GM20000 (cell line): ENCODE measurements at regions not wholly inside any gene's neighbourhood (a gene's known extent, or its start where the extent isn't known, plus 50 kb on each side); places are given as distances from the start of the nearest gene placed in this dataset.

Source experiments
- DNase-seq: peaks from one replicate; pipeline ENCODE4 v3.0.0; 2012; ENCODE audit warnings: low spot score
- TF ChIP-seq, protein P1 (sequence below): IDR thresholded peaks from 2 replicates; pipeline ENCODE4 v1.5.1; 2012; ENCODE audit warnings: mild to moderate bottlenecking, control low read depth; ENCODE audit errors: extremely low read depth, missing control alignments

DNA sequence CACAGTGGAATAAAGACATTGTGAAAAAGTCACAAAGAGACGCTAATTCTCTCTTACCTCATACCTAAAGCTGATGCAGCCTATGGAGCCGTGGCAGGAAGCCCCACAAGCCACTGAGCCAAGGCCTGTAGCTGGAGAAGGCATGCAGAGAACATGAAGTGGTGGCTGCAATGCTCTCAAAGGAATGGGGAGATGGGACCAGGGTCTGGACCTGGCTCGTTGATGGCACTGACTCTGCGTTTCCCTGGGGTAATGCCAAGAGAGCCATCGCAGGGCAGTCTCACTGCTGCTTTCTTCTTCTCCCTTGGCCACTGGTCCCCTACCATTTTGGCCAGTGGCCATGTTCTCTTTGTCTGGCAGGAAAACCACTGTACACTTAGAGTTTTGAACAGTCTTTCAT lies 329.9 kb upstream of the ZMIZ1 start:
- DNase-seq = no peak
- TF ChIP-seq, protein P1, sequence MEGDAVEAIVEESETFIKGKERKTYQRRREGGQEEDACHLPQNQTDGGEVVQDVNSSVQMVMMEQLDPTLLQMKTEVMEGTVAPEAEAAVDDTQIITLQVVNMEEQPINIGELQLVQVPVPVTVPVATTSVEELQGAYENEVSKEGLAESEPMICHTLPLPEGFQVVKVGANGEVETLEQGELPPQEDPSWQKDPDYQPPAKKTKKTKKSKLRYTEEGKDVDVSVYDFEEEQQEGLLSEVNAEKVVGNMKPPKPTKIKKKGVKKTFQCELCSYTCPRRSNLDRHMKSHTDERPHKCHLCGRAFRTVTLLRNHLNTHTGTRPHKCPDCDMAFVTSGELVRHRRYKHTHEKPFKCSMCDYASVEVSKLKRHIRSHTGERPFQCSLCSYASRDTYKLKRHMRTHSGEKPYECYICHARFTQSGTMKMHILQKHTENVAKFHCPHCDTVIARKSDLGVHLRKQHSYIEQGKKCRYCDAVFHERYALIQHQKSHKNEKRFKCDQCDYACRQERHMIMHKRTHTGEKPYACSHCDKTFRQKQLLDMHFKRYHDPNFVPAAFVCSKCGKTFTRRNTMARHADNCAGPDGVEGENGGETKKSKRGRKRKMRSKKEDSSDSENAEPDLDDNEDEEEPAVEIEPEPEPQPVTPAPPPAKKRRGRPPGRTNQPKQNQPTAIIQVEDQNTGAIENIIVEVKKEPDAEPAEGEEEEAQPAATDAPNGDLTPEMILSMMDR = no peak

DNA sequence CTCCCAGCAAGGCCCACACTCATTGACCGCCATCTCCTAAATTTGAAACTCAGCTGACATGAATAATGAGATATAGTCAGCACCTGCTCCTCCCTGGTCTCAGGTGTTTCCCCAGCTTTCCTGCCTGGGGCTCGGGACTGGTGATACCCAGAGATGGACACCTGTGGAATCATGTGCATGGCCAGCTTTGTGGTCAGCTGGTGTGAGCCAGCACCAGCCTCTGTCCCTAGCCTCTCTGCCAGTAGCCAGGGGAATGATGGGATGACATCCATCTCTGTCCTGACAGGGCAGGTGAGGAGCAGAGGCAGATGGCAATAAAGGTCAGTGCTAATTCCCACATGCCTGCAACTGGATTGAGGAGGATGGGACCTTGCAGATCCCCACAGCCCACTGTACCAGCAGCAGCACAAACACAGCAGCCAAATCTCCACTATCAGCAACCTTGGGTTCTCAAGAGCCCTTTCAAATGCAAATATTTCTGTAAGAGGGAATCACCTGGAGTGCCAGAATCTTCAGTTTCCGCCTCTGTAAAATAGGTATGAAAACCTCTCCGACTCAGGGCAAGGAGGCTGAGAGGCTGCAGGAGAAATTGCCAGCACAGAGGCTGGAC lies 329.2 kb upstream of the ZMIZ1 start:
- TF ChIP-seq, protein P1 = no peak
- no peak for DNase-seq

DNA sequence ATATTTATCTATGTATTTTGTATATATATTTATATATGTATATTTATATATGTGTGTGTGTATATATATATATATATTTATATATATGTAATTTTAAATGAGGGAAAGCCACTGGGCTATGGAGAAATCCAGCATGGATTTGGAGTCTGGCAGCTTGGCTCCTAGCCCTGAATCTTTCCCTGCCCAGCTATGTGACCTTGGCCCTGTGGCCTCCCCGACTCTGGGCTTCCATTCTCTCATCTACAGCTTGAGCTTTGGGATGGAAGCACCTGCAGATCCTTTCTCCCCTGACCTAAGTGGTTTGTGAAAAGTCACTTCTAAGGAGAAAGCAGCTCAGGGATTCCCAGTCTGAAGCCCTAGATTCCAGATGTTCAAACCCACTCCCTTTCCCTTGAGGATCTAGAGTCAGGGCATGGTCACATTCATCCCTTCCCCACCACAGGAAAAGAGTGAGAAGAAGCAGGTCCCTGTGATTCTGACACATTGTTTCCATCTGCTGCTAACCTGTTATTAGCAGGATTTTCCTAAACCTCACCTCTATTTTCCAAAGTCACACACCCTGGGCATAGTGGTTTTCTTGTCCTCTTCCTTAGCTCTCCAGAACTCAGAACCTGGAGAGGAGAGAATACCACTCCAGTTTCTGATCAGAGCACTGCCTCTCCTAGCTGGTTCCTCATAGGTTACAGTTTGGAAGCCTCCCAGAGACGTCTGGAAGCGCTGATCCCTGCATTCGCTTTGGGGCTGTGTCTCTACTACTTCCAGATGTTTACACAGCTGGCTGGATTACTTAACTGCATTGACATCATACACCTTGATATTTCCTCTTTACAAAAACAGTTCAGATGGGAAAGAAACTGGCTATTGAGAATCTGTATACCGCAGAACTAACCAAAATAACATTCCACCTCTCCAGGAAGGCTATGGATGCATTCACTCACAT lies 327.5 kb upstream of the ZMIZ1 start:
- TF ChIP-seq, protein P1 = no peak
- no peak for DNase-seq

- TF ChIP-seq, protein P1 = no peak
- no peak for DNase-seq
Measured at GRCh38 chr10:78742406-78742729, 326.4 kb upstream of the ZMIZ1 start.

DNA sequence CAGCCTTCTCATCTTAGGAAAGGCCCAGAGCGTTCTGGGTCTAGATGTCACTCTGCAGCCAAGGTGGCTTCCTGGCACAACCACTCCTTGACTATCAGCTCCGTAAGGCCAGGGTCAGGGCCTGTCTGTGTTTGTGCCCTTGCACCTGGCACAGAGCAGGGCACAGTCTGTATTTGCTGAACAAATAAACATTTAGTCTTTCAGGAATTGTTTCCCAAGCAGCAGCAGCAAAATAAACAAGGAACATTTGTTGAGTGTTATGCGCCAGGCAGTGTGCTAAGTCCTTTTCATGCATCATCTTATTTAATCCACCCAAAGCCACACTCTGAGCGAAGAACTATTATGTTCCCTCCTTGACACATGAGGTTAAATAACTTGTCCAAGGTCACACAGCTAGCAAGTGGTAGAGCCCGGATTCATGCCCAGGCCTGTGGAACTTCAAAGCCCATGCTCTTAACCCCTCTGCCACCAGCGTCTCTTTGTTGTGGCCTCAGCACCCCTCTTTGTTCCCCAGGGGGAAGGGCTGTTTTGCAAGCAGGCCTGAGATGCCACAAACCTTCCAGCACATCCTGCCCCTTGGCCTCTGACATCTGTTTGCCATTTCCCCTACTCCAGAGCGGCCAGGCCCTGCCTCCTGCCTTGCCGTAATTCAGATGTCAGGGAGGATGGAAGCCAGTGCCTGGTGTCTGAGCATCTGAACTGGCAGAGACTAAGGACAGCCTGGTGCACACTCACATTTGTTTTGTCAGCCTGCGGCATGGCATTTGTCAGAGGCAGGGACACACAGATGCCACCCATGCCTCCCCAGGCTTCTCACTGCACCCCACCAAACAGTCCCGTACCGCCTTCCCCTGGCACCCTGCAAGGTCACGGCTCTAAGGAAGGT lies 325.8 kb upstream of the ZMIZ1 start:
- no peak for DNase-seq
- TF ChIP-seq, protein P1 = no peak

DNA sequence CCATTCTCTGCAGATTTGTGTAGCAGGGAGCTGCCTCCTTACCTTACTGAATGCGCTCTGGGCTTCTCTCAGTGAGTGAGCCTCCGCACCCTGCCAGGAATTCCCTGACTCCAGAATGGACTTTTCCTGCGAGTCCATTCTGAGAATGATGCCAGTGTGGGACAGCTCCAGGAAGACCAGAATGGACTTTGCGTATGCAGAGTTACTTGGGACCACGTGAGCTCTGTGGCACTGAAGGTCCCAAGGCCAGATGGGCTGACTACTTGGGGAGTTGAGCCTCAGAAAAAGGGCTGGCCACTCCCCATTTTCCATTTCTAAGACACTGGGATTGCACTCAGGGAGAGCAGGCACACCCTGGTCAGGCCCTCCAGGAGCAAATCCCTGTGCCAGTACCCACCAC lies 324.7 kb upstream of the ZMIZ1 start:
- TF ChIP-seq, protein P1 = no peak
- DNase-seq = no peak
